Stimulated activated CD4-positive, alpha-beta T cell treated with anti-CD3 and anti-CD28 coated beads, TNF-alpha, amount 100 ng/mL, for 1 hour (primary cell): ENCODE measurements at regions not wholly inside any gene's neighbourhood (a gene's known extent, or its start where the extent isn't known, plus 50 kb on each side); places are given as distances from the start of the nearest gene placed in this dataset.
"Not testable (repeated sequence)": the region's sequence is repeated elsewhere in the genome, so short reads cannot be mapped to it uniquely, and the experiment has no call there.

Experiments
- DNase-seq, 3 donors: peaks; one replicate each; pipeline ENCODE4 v3.0.0-alpha.2; 2020; ENCODE audit warnings: low read depth in 3 of 3, low spot score in 1 of 3

GRCh38 chr2:88913280-88913679, 221.8 kb downstream of the RPIA start:
- DNase-seq: no peak

- DNase-seq: no peak
Measured at GRCh38 chr2:88919087-88919738, 227.7 kb downstream of the RPIA start.

- DNase-seq: not testable (repeated sequence)
Measured at GRCh38 chr2:88920399-88920798, 228.9 kb downstream of the RPIA start.

- DNase-seq: no peak
Measured at GRCh38 chr2:88924533-88924932, 233.1 kb downstream of the RPIA start.

GRCh38 chr2:88925770-88926462, 234.4 kb downstream of the RPIA start:
- no peak for DNase-seq

- DNase-seq: no peak
Measured at GRCh38 chr2:88927128-88927527, 235.7 kb downstream of the RPIA start.

- no peak for DNase-seq
Measured at GRCh38 chr2:88930659-88931058, 239.2 kb downstream of the RPIA start.

GRCh38 chr2:88932686-88933085, 241.2 kb downstream of the RPIA start:
- DNase-seq: no peak

GRCh38 chr2:88933091-88933490, 241.6 kb downstream of the RPIA start:
- DNase-seq: no peak

- no peak for DNase-seq
Measured at GRCh38 chr2:88933980-88934379, 242.5 kb downstream of the RPIA start.

GRCh38 chr2:88941178-88941577, 249.7 kb downstream of the RPIA start:
- DNase-seq: not testable (repeated sequence)

- no peak for DNase-seq
Measured at GRCh38 chr2:88942798-88943197, 251.3 kb downstream of the RPIA start.

GRCh38 chr2:88949336-88949735, 257.9 kb downstream of the RPIA start:
- no peak for DNase-seq

GRCh38 chr2:88950010-88950409, 258.5 kb downstream of the RPIA start:
- DNase-seq: no peak

- DNase-seq: no peak
Measured at GRCh38 chr2:88955607-88956006, 264.1 kb downstream of the RPIA start.

- DNase-seq: no peak
Measured at GRCh38 chr2:88959480-88960204, 268.2 kb downstream of the RPIA start.

- DNase-seq: not testable (repeated sequence)
Measured at GRCh38 chr2:88961323-88961722, 269.9 kb downstream of the RPIA start.

GRCh38 chr2:88967844-88968243, 276.4 kb downstream of the RPIA start:
- no peak for DNase-seq

GRCh38 chr2:88978011-88978410, 286.5 kb downstream of the RPIA start:
- DNase-seq: not testable (repeated sequence)

- DNase-seq: not testable (repeated sequence)
Measured at GRCh38 chr2:88978446-88978845, 287.0 kb downstream of the RPIA start.

- DNase-seq: not testable (repeated sequence)
Measured at GRCh38 chr2:88984079-88984478, 292.6 kb downstream of the RPIA start.

GRCh38 chr2:88986721-88987330, 295.4 kb downstream of the RPIA start:
- DNase-seq: not testable (repeated sequence)
